ENCODE measurements at regions not wholly inside any gene's neighbourhood (a gene's known extent, or its start where the extent isn't known, plus 50 kb on each side); places are given as distances from the start of the nearest gene placed in this dataset.

- H2AK5ac ChIP-seq (ENCODE audit: insufficient read length, low read length) = no peak overlapping the region
- no peaks in the 10 kb centered on the region for H3K23me2 ChIP-seq (ENCODE audit: insufficient read length, low read depth, low read length, poor library complexity, severe bottlenecking)
- no peak overlapping the region for H2BK20ac ChIP-seq (ENCODE audit: low read depth, low read length, poor library complexity, severe bottlenecking)
- H2BK12ac ChIP-seq (ENCODE audit: insufficient read length, low read depth, low read length) = no peak overlapping the region
- H3K9me3 Mint-ChIP-seq = no peaks in the 10 kb centered on the region
- no peaks in the 10 kb centered on the region for H3K79me1 ChIP-seq (ENCODE audit: insufficient read depth, low read depth, low read length, poor library complexity, severe bottlenecking)
- H3K14ac ChIP-seq (ENCODE audit: insufficient read depth, low read length) = no peak overlapping the region
- no peak overlapping the region for H3T11ph ChIP-seq (ENCODE audit: low read length)
- H4K5ac ChIP-seq (ENCODE audit: insufficient read length, low read depth, low read length) = no peak overlapping the region
- no peak overlapping the region for H3K4me3 Mint-ChIP-seq
- no peak overlapping the region for H3K27ac ChIP-seq (ENCODE audit: insufficient read length, low read depth, low read length)
- no CpG with 5 or more reads among the region's 8 CpGs for WGBS (ENCODE audit: extremely low coverage, insufficient read length, low lambda C conversion rate)
- H3K27me3 ChIP-seq (ENCODE audit: insufficient read depth, low read length) = no peaks in the 10 kb centered on the region
- no peak overlapping the region for H4K91ac ChIP-seq (ENCODE audit: insufficient read length, low read depth, low read length)
- H3K9ac ChIP-seq (ENCODE audit: extremely low read depth, insufficient read length, low read length) = no peak overlapping the region
- no peak overlapping the region for H2BK5ac ChIP-seq (ENCODE audit: insufficient read length, low read length)
- DNase-seq = no peak
- no peak overlapping the region for H3K4ac ChIP-seq (ENCODE audit: low read depth, low read length)
- no peak overlapping the region for H3K27ac Mint-ChIP-seq
- H2AFZ ChIP-seq (ENCODE audit: low read length) = no peak overlapping the region
- no peaks in the 10 kb centered on the region for H3K9me3 ChIP-seq (ENCODE audit: control insufficient read depth, low read depth, low read length)
- H3K18ac ChIP-seq (ENCODE audit: insufficient read length, low read depth, low read length) = no peak overlapping the region
- H3K4me1 ChIP-seq (ENCODE audit: insufficient read depth, low read length) = no peaks in the 10 kb centered on the region
- H3K36me3 Mint-ChIP-seq (ENCODE audit: insufficient read depth in 1 of 3, low read depth in 3 of 3) = no peaks in the 10 kb centered on the region
- no peak overlapping the region for H4K8ac ChIP-seq (replicated peaks; ENCODE audit: insufficient read length, low read depth, low read length)
- H3K23ac ChIP-seq (ENCODE audit: insufficient read length, low read depth, low read length) = no peak overlapping the region
- no peak overlapping the region for H2BK15ac ChIP-seq (ENCODE audit: low read depth, low read length)
- H4K20me1 ChIP-seq (ENCODE audit: control insufficient read depth, insufficient read depth, insufficient read length) = no peaks in the 10 kb centered on the region
- no peaks in the 10 kb centered on the region; the same call in 1 of the 2 replicates for H3K27me3 Mint-ChIP-seq (ENCODE audit: low read depth)
- H3K4me2 ChIP-seq (ENCODE audit: insufficient read depth, insufficient read length, low read length) = no peak overlapping the region
- no peaks in the 10 kb centered on the region for H3K4me1 Mint-ChIP-seq
- H2BK120ac ChIP-seq (ENCODE audit: low read depth, low read length, poor library complexity, severe bottlenecking) = no peak overlapping the region
- H3K79me2 ChIP-seq (ENCODE audit: insufficient read depth, low read length) = no peaks in the 10 kb centered on the region
- no peak overlapping the region for H3K56ac ChIP-seq (ENCODE audit: insufficient read length, low read depth, low read length)
- no peak for TF ChIP-seq CTCF (conservative IDR thresholded peaks at IDR 0.05)
Observed at GRCh38 chr16:79864032-79864780, 263.7 kb upstream of the MAF start.

Measured in H9 (cell line).